Lower lobe of right lung (tissue), 2 donors: ENCODE measurements at regions not wholly inside any gene's neighbourhood (a gene's known extent, or its start where the extent isn't known, plus 50 kb on each side); places are given as distances from the start of the nearest gene placed in this dataset.

Experiments
- ATAC-seq, 2 donors: fragments of 200-7000 bp; cut with Tn5 transposase; one replicate each; pipeline ENCODE4 v1.9.1; 2020 to 2022; ENCODE audit warnings: mild to moderate bottlenecking in 2 of 2, moderate library complexity in 2 of 2
- DNase-seq: peaks from one replicate; pipeline ENCODE4 v3.0.0-alpha.2; 2020
- H3K27ac ChIP-seq: fragments of 200-600 bp; one replicate; pipeline ENCODE4 v1.8.0; 2022
- H3K27me3 ChIP-seq: fragments of 200-600 bp; one replicate; pipeline ENCODE4 v1.8.0; 2022; ENCODE audit warnings: low read depth
- H3K36me3 ChIP-seq: fragments of 200-600 bp; one replicate; pipeline ENCODE4 v1.8.0; 2022; ENCODE audit warnings: mild to moderate bottlenecking
- H3K4me1 ChIP-seq: fragments of 200-600 bp; one replicate; pipeline ENCODE4 v1.8.0; 2022
- H3K4me3 ChIP-seq: fragments of 200-600 bp; one replicate; pipeline ENCODE4 v1.8.0; 2022; ENCODE audit warnings: mild to moderate bottlenecking
- H3K9me3 ChIP-seq: fragments of 200-600 bp; one replicate; pipeline ENCODE4 v1.8.0; 2022
- CTCF ChIP-seq: fragments of 200-600 bp; IDR thresholded peaks from one replicate; pipeline ENCODE4 v1.8.0; 2022; ENCODE audit warnings: antibody characterized with exemption, mild to moderate bottlenecking
- intact Hi-C: fragments of 100-400 bp; cut with DNase I; formaldehyde crosslinking; loops from one replicate; pipeline ENCODE4 v1.11.0; 2022
- donor health status: DM: no; HTN: yes; CAD: no; lungs with severe emphysema.

GRCh38 chr10:107430446-107430845 lies 265.9 kb upstream of the SORCS1 start:
- no peak overlapping the region for H3K4me3 ChIP-seq
- ATAC-seq (no peak), DNase-seq (no peak)
- intact Hi-C loops: no loop called here
- H3K27ac ChIP-seq: no peak overlapping the region
- no peak for TF ChIP-seq CTCF
- no peaks in the 10 kb centered on the region for H3K9me3 ChIP-seq
- no peaks in the 10 kb centered on the region for H3K27me3 ChIP-seq
- H3K36me3 ChIP-seq: no peaks in the 10 kb centered on the region
- H3K4me1 ChIP-seq: no peaks in the 10 kb centered on the region

GRCh38 chr10:107427016-107427415 lies 262.5 kb upstream of the SORCS1 start:
- TF ChIP-seq CTCF: no peak
- H3K4me3 ChIP-seq: no peak overlapping the region
- H3K9me3 ChIP-seq: no peaks in the 10 kb centered on the region
- DNase-seq: no peak
- H3K27ac ChIP-seq: no peak overlapping the region
- H3K36me3 ChIP-seq: no peaks in the 10 kb centered on the region
- no peaks in the 10 kb centered on the region for H3K27me3 ChIP-seq
- ATAC-seq: no peak
- intact Hi-C loops: no loop called here
- H3K4me1 ChIP-seq: no peaks in the 10 kb centered on the region

DNA sequence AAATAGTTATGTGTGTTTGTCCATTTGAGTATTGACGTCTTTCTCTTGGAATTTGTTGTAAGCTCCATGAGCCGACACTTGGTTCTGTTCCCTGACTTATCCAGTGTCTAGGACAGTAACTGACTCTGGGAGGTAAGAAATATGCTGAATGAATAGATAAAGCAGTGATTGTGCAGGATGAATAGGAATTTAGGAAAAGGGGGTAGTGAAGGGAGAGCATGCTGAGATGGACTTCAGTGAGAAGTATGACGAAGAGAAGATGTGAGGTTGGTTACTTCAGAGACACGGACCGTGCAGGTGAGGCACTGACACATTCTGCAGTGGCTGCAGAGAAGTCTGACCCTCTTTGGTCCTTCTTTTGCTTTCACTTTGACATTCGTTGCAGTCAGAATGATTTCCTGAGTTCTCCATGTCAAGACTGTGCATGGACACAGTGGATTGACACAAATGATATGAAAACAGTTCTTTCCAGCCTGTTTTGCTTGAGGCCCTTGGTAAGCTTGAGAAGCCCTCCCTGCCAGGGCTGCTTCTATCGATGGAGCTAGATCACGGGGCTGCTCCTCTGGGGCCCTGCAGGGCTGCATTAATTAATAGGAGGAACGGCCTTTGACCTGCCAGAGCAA lies 261.5 kb upstream of the SORCS1 start:
- H3K27ac ChIP-seq: no peak overlapping the region
- no peak for ATAC-seq

GRCh38 chr10:107424628-107425027 lies 260.1 kb upstream of the SORCS1 start:
- no peaks in the 10 kb centered on the region for H3K27me3 ChIP-seq
- DNase-seq (no peak), ATAC-seq (no peak)
- no peak overlapping the region for H3K4me3 ChIP-seq
- H3K9me3 ChIP-seq: no peaks in the 10 kb centered on the region
- H3K4me1 ChIP-seq: no peaks in the 10 kb centered on the region
- H3K36me3 ChIP-seq: no peaks in the 10 kb centered on the region
- intact Hi-C loops: no loop called here
- no peak overlapping the region for H3K27ac ChIP-seq
- no peak for TF ChIP-seq CTCF

More for the DNA sequence above, 261.5 kb upstream of the SORCS1 start:
- Histone ChIP-seq H3K9me3 (no peaks in the 10 kb centered on the region), H3K36me3 (no peaks in the 10 kb centered on the region), H3K4me3 (no peak overlapping the region), H3K27me3 (no peaks in the 10 kb centered on the region), H3K4me1 (no peaks in the 10 kb centered on the region)
- TF ChIP-seq CTCF: no peak
- intact Hi-C loops: no loop called here
- DNase-seq: no peak

GRCh38 chr10:107423903-107424302 lies 259.4 kb upstream of the SORCS1 start:
- Histone ChIP-seq H3K4me1 (no peaks in the 10 kb centered on the region), H3K27ac (no peak overlapping the region), H3K9me3 (no peaks in the 10 kb centered on the region), H3K36me3 (no peaks in the 10 kb centered on the region), H3K27me3 (no peaks in the 10 kb centered on the region), H3K4me3 (no peak overlapping the region)
- DNase-seq (no peak), ATAC-seq (no peak)
- intact Hi-C loops: no loop called here
- TF ChIP-seq CTCF: no peak
